ENCODE measurements at regions not wholly inside any gene's neighbourhood (a gene's known extent, or its start where the extent isn't known, plus 50 kb on each side); places are given as distances from the start of the nearest gene placed in this dataset.

DNA sequence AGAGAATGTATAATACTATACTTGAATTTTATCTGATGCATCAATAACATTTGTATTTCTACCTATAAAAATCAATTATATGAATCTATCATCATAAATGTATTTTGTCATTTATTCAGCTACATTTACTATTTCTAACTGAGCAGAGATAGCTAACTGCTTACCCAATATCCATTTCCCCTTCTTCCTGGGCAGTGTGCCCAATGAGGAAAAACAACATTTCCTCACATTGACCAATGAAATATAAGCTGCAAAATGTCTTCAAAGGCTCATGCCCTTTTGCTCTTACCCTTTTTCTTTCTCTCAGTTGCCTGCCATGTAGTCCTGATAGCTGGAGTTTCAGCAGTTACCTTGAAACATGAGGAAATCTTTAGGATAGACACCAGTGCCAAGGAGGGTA is 385.8 kb upstream of the PCSK5 start:
- no peaks in the 10 kb centered on the region for H4K20me1 ChIP-seq
- peaks cover 7% of the 10 kb centered on the region for H3K9me3 ChIP-seq
- H3K36me3 ChIP-seq = no peaks in the 10 kb centered on the region
- H3K4me3 ChIP-seq = no peak overlapping the region
- TF ChIP-seq Cebpa-rat (IDR thresholded peaks at IDR 0.05) = no peak
- no peak overlapping the region for H3K9ac ChIP-seq
- no peak overlapping the region for H3K4me2 ChIP-seq
- no peaks in the 10 kb centered on the region for H3K4me1 ChIP-seq
- H3K27me3 ChIP-seq = no peaks in the 10 kb centered on the region
- H3K27ac ChIP-seq = no peak overlapping the region

DNA sequence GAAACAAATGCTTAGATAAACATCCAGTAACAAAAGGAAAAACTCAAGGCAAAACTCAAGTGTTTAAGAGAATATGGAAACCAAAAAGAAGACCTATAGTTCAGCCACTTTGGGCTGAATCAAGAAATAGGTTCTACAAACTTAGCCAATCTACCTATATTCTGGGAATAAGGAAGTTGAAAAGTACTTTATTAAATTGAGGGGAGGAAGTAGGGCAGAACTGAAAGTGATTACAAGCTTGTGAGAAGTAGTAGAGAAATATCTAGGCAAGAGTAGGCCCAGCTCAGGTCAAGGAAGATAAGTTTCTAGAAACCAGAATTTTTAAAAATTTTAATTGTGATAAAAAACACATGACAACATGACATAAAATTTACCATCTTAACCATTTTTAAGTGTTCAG is 384.8 kb upstream of the PCSK5 start:
- Histone ChIP-seq H4K20me1 (no peaks in the 10 kb centered on the region), H3K27ac (no peak overlapping the region), H3K36me3 (no peaks in the 10 kb centered on the region), H3K4me2 (no peak overlapping the region), H3K9ac (no peak overlapping the region), H3K4me3 (no peak overlapping the region), H3K27me3 (no peaks in the 10 kb centered on the region), H3K4me1 (no peaks in the 10 kb centered on the region), H3K9me3 (peaks cover 7% of the 10 kb centered on the region)
- no peak for TF ChIP-seq Cebpa-rat (IDR thresholded peaks at IDR 0.05)

DNA sequence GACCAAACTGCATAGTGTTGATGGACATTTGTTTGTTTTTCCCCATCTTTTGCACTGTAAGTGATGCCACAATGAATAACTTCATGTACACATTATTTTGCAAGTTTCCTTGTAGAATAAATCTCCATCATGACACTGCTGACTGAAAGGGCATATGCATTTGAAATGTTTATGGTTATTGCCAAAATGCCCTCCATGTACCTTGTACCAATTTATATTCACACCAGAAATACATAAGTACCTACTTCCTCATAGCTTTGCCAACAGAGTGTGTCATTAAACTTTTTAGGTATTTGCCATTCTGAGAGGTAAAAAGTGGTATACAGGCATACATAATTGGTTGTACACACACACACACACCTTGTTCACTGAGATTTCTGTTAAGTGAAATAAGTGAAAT is 361.0 kb upstream of the PCSK5 start:
- Histone ChIP-seq H3K4me3 (no peak overlapping the region), H3K27ac (no peak overlapping the region), H4K20me1 (no peaks in the 10 kb centered on the region), H3K9ac (no peak overlapping the region), H3K4me2 (no peak overlapping the region), H3K27me3 (no peaks in the 10 kb centered on the region), H3K36me3 (no peaks in the 10 kb centered on the region), H3K9me3 (no peaks in the 10 kb centered on the region), H3K4me1 (no peaks in the 10 kb centered on the region)
- no peak for TF ChIP-seq Cebpa-rat (IDR thresholded peaks at IDR 0.05)

DNA sequence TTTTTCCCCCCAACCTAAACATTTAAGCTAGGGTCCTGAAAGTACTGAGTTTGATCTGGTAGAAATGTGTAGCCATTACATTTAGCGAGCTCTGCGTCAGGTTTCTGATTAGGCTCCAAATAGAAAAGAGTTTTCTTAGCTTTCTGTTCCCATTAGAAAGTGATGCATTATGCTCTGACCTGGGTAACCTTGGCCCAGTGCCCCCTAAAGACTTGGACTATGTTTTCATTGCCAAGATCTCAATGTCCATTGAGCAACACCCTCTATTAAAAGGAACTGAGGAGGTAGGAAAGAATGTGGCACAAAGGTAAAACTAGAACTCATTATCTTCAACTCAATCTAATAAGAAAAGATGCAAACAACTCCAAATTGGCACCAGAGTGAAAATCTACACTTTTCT is 358.9 kb upstream of the PCSK5 start:
- no peak overlapping the region for H3K4me3 ChIP-seq

DNA sequence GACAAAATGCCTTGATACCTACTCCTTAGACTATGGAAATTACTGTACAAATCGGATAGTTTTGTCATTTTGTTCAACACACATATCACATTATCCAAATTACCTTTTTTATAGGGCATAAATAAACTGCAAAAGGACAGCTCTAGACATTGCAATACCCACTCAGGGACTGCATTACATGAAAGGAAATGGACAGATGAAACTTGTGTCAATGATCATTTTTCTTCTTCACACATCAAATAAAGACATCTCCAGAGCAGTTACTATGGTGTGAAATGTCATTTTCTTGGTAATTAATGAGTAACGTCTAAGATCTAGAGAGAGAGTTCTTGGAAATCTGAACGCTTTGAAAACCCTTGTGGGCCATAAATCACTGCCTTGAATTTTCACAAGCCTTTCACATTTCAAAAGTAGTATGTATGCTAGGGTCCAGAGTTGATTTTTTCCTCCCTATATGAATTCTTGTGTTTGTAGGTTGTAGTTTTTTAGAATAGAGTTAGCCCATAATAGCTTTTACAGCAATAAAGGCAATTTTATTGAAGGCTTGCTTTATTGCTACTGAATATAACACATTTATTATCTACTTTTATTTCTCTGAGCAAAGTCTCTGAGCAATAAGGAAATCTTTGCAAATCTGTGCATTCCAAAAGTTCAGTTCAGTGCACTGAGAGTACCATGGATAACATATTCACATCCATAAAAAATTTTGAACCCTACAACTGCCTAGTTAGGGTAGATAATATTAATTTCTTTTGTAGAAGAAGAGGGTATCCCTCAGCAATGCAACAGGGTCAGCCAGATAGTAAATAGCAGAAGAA is 358.0 kb upstream of the PCSK5 start:
- H3K9ac ChIP-seq = no peak overlapping the region
- no peaks in the 10 kb centered on the region for H4K20me1 ChIP-seq
- peaks cover 7% of the 10 kb centered on the region; the same call in 1 of the 2 replicates for H3K9me3 ChIP-seq
- H3K36me3 ChIP-seq = no peaks in the 10 kb centered on the region
- H3K27ac ChIP-seq = no peak overlapping the region
- H3K4me1 ChIP-seq = no peaks in the 10 kb centered on the region
- no peak for TF ChIP-seq Cebpa-rat (IDR thresholded peaks at IDR 0.05)
- H3K4me2 ChIP-seq = no peak overlapping the region
- H3K27me3 ChIP-seq = no peaks in the 10 kb centered on the region
- H3K4me3 ChIP-seq = no peak overlapping the region

More for the DNA sequence above, 358.9 kb upstream of the PCSK5 start:
- no peak overlapping the region for H3K4me2 ChIP-seq
- no peak for TF ChIP-seq Cebpa-rat (IDR thresholded peaks at IDR 0.05)
- H3K9me3 ChIP-seq = peaks cover under 1% of the 10 kb centered on the region; the same call in 1 of the 2 replicates
- H3K9ac ChIP-seq = no peak overlapping the region
- no peaks in the 10 kb centered on the region for H3K36me3 ChIP-seq
- H3K27ac ChIP-seq = no peak overlapping the region
- H3K4me1 ChIP-seq = no peaks in the 10 kb centered on the region
- H3K27me3 ChIP-seq = no peaks in the 10 kb centered on the region
- H4K20me1 ChIP-seq = no peaks in the 10 kb centered on the region

DNA sequence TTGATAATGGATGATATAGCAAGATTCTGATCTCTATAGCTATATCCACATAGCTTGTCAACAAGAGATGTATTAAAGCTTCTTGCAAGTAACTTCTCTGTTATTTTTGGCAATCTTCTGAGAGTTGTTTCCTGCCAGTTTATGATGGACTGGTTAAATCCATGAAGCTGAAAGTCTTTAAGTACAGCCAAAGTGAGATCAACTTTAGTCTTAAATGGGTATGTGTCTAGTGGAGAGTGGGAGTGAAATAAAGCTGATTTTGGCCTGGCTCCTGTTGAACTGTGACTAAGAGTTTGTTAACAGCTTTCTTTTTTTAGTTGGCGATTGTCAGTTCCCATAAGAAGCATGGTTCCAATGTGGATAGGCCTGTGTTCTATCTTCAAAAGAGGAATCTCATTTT is 350.9 kb upstream of the PCSK5 start:
- no peak overlapping the region for H3K9ac ChIP-seq
- no peaks in the 10 kb centered on the region for H3K27me3 ChIP-seq
- no peaks in the 10 kb centered on the region for H3K36me3 ChIP-seq
- no peak overlapping the region for H3K4me2 ChIP-seq
- no peaks in the 10 kb centered on the region for H3K4me1 ChIP-seq
- TF ChIP-seq Cebpa-rat (IDR thresholded peaks at IDR 0.05) = no peak
- no peak overlapping the region for H3K27ac ChIP-seq
- no peaks in the 10 kb centered on the region for H4K20me1 ChIP-seq
- H3K4me3 ChIP-seq = no peak overlapping the region
- peaks cover 7% of the 10 kb centered on the region; the same call in 1 of the 2 replicates for H3K9me3 ChIP-seq

DNA sequence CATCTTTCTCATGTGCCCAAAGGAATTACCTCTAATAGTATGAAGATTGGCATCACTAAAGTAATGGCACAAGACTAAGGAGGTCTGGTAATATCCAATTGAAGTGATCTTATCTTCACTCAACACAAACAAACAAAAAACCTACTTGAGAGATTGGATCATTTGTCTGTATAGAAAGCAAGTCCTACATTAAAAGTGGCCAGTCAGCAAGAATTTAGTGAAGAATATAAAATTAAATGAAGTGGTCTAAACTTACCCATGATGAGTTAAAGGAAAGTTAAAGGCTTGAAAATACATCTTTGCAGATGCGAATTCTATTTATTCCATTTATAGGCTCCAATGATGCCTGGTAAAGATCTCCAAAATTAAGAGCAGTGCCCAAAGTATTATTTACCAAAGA is 350.3 kb upstream of the PCSK5 start:
- TF ChIP-seq Cebpa-rat (IDR thresholded peaks at IDR 0.05) = no peak
- Histone ChIP-seq H3K9me3 (peaks cover 7% of the 10 kb centered on the region; the same call in 1 of the 2 replicates), H3K4me2 (no peak overlapping the region), H3K27ac (no peak overlapping the region), H3K9ac (no peak overlapping the region), H3K27me3 (no peaks in the 10 kb centered on the region), H4K20me1 (no peaks in the 10 kb centered on the region), H3K4me1 (no peaks in the 10 kb centered on the region), H3K4me3 (no peak overlapping the region), H3K36me3 (no peaks in the 10 kb centered on the region)

DNA sequence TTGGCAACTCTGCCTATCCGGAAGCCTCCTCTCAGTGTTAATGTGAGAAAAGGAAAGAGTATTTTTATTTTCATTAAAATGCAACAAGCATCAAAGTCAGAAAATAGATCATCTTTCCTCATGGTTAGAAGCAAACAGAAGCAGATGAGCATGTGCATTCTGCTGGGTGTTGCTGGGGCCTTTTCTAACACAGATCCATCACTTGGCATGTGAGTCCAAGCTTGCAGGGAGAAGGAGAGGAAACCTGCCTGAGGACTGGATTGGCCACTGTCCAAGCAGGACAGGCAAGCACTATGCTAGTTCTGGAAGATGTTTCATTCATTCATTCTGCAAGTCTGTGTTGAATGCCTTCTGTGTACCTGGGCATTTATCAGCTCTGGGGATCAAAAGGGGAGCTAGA is 348.7 kb upstream of the PCSK5 start:
- no peak for TF ChIP-seq Cebpa-rat (IDR thresholded peaks at IDR 0.05)
- Histone ChIP-seq H3K9me3 (peaks cover 5% of the 10 kb centered on the region; the same call in 1 of the 2 replicates), H3K4me1 (no peaks in the 10 kb centered on the region), H3K9ac (no peak overlapping the region), H3K36me3 (no peaks in the 10 kb centered on the region), H3K4me3 (no peak overlapping the region), H4K20me1 (no peaks in the 10 kb centered on the region), H3K27me3 (no peaks in the 10 kb centered on the region), H3K4me2 (no peak overlapping the region), H3K27ac (no peak overlapping the region)

DNA sequence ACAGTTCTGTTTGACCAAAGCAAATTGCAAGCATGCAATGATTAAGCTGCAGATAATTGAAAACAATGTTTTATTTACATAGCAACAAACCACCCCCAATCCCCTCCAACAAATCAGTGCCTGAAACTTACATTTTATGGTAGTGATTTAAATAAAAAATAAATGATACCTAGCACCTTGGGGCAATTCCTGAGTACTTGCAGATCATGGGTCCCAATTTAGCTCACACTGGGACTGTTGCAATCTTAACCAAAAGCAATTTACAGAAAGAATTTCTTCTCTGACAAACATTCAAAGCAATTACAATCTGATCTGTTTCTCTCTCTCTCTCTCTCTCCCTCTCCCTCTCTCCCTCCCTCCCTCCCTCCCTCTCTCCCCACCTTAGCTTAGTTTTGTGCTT is 345.7 kb upstream of the PCSK5 start:
- H3K4me3 ChIP-seq = no peak overlapping the region
- H3K4me2 ChIP-seq = no peak overlapping the region
- H3K9me3 ChIP-seq = no peaks in the 10 kb centered on the region
- H3K9ac ChIP-seq = no peak overlapping the region
- H3K27me3 ChIP-seq = no peaks in the 10 kb centered on the region
- no peaks in the 10 kb centered on the region for H3K4me1 ChIP-seq
- H3K36me3 ChIP-seq = no peaks in the 10 kb centered on the region
- no peaks in the 10 kb centered on the region for H4K20me1 ChIP-seq
- no peak overlapping the region for H3K27ac ChIP-seq
- TF ChIP-seq Cebpa-rat (IDR thresholded peaks at IDR 0.05) = no peak

DNA sequence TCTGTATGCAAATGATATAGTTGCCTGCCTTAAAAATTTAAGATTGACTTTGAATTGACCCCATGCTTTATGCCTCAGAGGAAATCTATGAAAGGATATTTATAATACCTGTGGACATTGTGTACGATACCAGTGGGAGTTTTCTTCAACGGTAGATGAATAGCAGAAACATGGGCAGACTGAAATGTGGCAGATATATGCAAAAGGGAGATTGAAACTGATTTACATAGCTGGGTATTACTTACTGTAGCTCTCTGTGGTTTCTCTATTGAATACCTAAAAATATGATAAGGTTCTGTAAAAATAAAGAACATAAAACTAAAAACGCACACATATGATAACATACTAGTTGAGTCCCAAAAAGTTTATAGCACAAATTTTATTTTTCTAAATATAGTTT is 345.2 kb upstream of the PCSK5 start:
- Histone ChIP-seq H3K9ac (no peak overlapping the region), H3K36me3 (no peaks in the 10 kb centered on the region), H3K27ac (no peak overlapping the region), H3K9me3 (no peaks in the 10 kb centered on the region), H3K4me3 (no peak overlapping the region), H3K4me1 (no peaks in the 10 kb centered on the region), H3K27me3 (no peaks in the 10 kb centered on the region), H4K20me1 (no peaks in the 10 kb centered on the region), H3K4me2 (no peak overlapping the region)
- no peak for TF ChIP-seq Cebpa-rat (IDR thresholded peaks at IDR 0.05)

Data from BLaER1 (cell line).